ENCODE measurements at regions not wholly inside any gene's neighbourhood (a gene's known extent, or its start where the extent isn't known, plus 50 kb on each side); places are given as distances from the start of the nearest gene placed in this dataset.

DNA sequence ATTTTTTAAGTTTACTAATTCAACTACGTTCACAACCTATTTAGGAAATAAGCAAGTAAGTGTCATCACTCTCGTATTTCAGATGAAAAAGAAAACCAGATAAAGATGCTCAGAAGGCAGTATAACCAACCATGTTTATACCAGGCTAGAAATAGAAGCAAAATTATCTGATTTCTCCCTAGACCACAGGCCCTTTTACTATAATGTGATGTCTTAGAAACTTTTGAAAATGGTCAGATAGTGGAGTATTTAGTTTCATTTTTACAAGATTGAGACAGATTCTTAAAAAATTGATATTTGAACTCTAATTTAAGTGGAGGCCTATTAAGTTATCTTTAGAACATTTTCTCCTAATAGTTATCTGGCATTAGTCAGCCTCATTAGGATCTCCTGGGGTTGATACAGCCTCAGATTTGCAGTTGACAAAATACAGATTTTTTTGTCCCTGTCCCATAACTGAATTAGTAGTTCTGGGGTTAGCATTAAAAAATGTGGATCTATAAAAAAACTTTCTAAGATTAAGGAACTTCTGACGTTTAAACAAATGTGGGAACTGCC lies 818.7 kb upstream of the PCDH9 start:
- TF ChIP-seq RCOR1 (IDR thresholded peaks at IDR 0.05; ENCODE audit: borderline replicate concordance in 1 of 2, low read depth in 2 of 2, low read length in 2 of 2) = no peak
- no peak for TF ChIP-seq ZFP1 (CRISPR knock-in tag; IDR thresholded peaks at IDR 0.05)
- TF ChIP-seq, protein P1, sequence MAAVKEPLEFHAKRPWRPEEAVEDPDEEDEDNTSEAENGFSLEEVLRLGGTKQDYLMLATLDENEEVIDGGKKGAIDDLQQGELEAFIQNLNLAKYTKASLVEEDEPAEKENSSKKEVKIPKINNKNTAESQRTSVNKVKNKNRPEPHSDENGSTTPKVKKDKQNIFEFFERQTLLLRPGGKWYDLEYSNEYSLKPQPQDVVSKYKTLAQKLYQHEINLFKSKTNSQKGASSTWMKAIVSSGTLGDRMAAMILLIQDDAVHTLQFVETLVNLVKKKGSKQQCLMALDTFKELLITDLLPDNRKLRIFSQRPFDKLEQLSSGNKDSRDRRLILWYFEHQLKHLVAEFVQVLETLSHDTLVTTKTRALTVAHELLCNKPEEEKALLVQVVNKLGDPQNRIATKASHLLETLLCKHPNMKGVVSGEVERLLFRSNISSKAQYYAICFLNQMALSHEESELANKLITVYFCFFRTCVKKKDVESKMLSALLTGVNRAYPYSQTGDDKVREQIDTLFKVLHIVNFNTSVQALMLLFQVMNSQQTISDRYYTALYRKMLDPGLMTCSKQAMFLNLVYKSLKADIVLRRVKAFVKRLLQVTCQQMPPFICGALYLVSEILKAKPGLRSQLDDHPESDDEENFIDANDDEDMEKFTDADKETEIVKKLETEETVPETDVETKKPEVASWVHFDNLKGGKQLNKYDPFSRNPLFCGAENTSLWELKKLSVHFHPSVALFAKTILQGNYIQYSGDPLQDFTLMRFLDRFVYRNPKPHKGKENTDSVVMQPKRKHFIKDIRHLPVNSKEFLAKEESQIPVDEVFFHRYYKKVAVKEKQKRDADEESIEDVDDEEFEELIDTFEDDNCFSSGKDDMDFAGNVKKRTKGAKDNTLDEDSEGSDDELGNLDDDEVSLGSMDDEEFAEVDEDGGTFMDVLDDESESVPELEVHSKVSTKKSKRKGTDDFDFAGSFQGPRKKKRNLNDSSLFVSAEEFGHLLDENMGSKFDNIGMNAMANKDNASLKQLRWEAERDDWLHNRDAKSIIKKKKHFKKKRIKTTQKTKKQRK (IDR thresholded peaks at IDR 0.05; ENCODE audit: borderline replicate concordance, low read depth, low read length) = no peak
- no peak for TF ChIP-seq POLR2AphosphoS5 (IDR thresholded peaks at IDR 0.05; ENCODE audit: control insufficient read depth, insufficient read depth, low read depth, low read length)
- TF ChIP-seq, protein P2, sequence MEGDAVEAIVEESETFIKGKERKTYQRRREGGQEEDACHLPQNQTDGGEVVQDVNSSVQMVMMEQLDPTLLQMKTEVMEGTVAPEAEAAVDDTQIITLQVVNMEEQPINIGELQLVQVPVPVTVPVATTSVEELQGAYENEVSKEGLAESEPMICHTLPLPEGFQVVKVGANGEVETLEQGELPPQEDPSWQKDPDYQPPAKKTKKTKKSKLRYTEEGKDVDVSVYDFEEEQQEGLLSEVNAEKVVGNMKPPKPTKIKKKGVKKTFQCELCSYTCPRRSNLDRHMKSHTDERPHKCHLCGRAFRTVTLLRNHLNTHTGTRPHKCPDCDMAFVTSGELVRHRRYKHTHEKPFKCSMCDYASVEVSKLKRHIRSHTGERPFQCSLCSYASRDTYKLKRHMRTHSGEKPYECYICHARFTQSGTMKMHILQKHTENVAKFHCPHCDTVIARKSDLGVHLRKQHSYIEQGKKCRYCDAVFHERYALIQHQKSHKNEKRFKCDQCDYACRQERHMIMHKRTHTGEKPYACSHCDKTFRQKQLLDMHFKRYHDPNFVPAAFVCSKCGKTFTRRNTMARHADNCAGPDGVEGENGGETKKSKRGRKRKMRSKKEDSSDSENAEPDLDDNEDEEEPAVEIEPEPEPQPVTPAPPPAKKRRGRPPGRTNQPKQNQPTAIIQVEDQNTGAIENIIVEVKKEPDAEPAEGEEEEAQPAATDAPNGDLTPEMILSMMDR (IDR thresholded peaks at IDR 0.05 in 2 of 3, conservative IDR thresholded peaks at IDR 0.05 in 1 of 3; ENCODE audit: insufficient read depth in 2 of 3, low read depth in 1 of 3, low read length in 3 of 3) = no peak
- no peak for TF ChIP-seq BCLAF1 (IDR thresholded peaks at IDR 0.05; ENCODE audit: borderline replicate concordance in 1 of 2, control insufficient read depth in 1 of 2, low read depth in 2 of 2, low read length in 1 of 2)
- TF ChIP-seq HES1 (IDR thresholded peaks at IDR 0.05; ENCODE audit: low read depth) = no peak
- TF ChIP-seq POLR2A (conservative IDR thresholded peaks at IDR 0.05) = no peak
- TF ChIP-seq PRDM10 (IDR thresholded peaks at IDR 0.05; ENCODE audit: partially characterized antibody) = no peak
- TF ChIP-seq GTF3C2 (IDR thresholded peaks at IDR 0.05; ENCODE audit: borderline replicate concordance, extremely low read depth, insufficient read length) = no peak
- no peak for TF ChIP-seq ELF4 (CRISPR knock-in tag; IDR thresholded peaks at IDR 0.05)
- no peak for TF ChIP-seq NELFE (IDR thresholded peaks at IDR 0.05; ENCODE audit: insufficient read depth, insufficient read length)
- TF ChIP-seq EZH2 (IDR thresholded peaks at IDR 0.05; ENCODE audit: borderline replicate concordance, low read depth, low read length) = no peak

Measured in K562 (cell line).